PFSK-1 (cell line): ENCODE measurements at regions not wholly inside any gene's neighbourhood (a gene's known extent, or its start where the extent isn't known, plus 50 kb on each side); places are given as distances from the start of the nearest gene placed in this dataset.

Experiments used
- POLR2AphosphoS5 ChIP-seq: IDR thresholded peaks from 2 replicates; pipeline ENCODE4 v1.6.1; 2012; ENCODE audit warnings: low read depth, mild to moderate bottlenecking, control low read depth, low read length, moderate library complexity
- REST ChIP-seq, 2 experiments: IDR thresholded peaks; 2 replicates each; pipeline versions ENCODE4 v1.6.1 to v1.8.0; 2011 to 2012; ENCODE audit warnings: low read depth in 2 of 2, low read length in 2 of 2, control low read depth in 1 of 2, inconsistent platforms in 1 of 2, mild to moderate bottlenecking in 1 of 2, moderate library complexity in 1 of 2; ENCODE audit not compliant: insufficient read depth in 1 of 2
- SIN3A ChIP-seq: IDR thresholded peaks from 2 replicates; pipeline ENCODE4 v1.6.1; 2012; ENCODE audit warnings: mild to moderate bottlenecking, low read length, moderate library complexity, borderline replicate concordance; ENCODE audit not compliant: insufficient read depth
- TAF1 ChIP-seq: IDR thresholded peaks from 2 replicates; pipeline ENCODE4 v1.6.1; 2012; ENCODE audit warnings: low read length, control low read depth, borderline replicate concordance; ENCODE audit not compliant: insufficient read depth

- TF ChIP-seq POLR2AphosphoS5 (no peak), REST (IDR thresholded peaks at IDR 0.05; ENCODE audit: insufficient read depth in 1 of 2, low read depth in 2 of 2, low read length in 2 of 2) (no peak), SIN3A (no peak), TAF1 (no peak)
These were observed 624.6 kb downstream of the ZPLD1 start for GRCh38 chr3:103059432-103059831.
